ENCODE measurements at regions not wholly inside any gene's neighbourhood (a gene's known extent, or its start where the extent isn't known, plus 50 kb on each side); places are given as distances from the start of the nearest gene placed in this dataset.

- TF ChIP-seq POLR2A (IDR thresholded peaks at IDR 0.05) (no peak), CTCF (IDR thresholded peaks at IDR 0.05) (no peak)
Measured at GRCh38 chr10:126833542-126833941, 71.7 kb upstream of the DOCK1 start.

Measured in testis (tissue), 2 donors.